ENCODE measurements at regions not wholly inside any gene's neighbourhood (a gene's known extent, or its start where the extent isn't known, plus 50 kb on each side); places are given as distances from the start of the nearest gene placed in this dataset.
"Not testable (repeated sequence)": the region's sequence is repeated elsewhere in the genome, so short reads cannot be mapped to it uniquely, and the experiment has no call there.

- CTCF ChIA-PET; H4K20me1 ChIP-seq (ENCODE audit: insufficient read depth); H3K9me2 ChIP-seq; POLR2A ChIA-PET; H3K4me1 ChIP-seq (ENCODE audit: control insufficient read depth in 1 of 2, insufficient read depth in 2 of 2, low read depth in 1 of 2, low read length in 1 of 2); H3K27ac ChIP-seq (ENCODE audit: low read depth in 2 of 2, low read length in 1 of 2); H3K27me3 ChIP-seq (ENCODE audit: insufficient read depth); H3K36me3 ChIP-seq (replicated peaks in 1 of 2; ENCODE audit: control insufficient read depth in 1 of 2, insufficient read depth in 2 of 2, low read length in 1 of 2); H3F3A ChIP-seq (replicated peaks; ENCODE audit: insufficient read depth); H3K9ac ChIP-seq; H2AFZ ChIP-seq (ENCODE audit: low read depth); H3K9me3 ChIP-seq; H3K4me3 ChIP-seq (ENCODE audit: low read depth in 2 of 2, low read length in 1 of 2); H3K4me2 ChIP-seq; H3K79me2 ChIP-seq (ENCODE audit: insufficient read depth); DNase-seq: not testable (repeated sequence)
- WGBS (ENCODE audit: low lambda C conversion rate) = 80% methylated on average over 2 of the region's 2 CpGs
Measured at GRCh38 chr15:84094720-84095119, 140.9 kb upstream of the GOLGA6L4 start.

GRCh38 chr15:84097053-84097452, 138.5 kb upstream of the GOLGA6L4 start:
- CTCF ChIA-PET; H2AFZ ChIP-seq (ENCODE audit: low read depth); H4K20me1 ChIP-seq (ENCODE audit: insufficient read depth); H3K27me3 ChIP-seq (ENCODE audit: insufficient read depth); H3K79me2 ChIP-seq (ENCODE audit: insufficient read depth); POLR2A ChIA-PET; H3K9me3 ChIP-seq; H3K27ac ChIP-seq (ENCODE audit: low read depth in 2 of 2, low read length in 1 of 2); H3K36me3 ChIP-seq (replicated peaks in 1 of 2; ENCODE audit: control insufficient read depth in 1 of 2, insufficient read depth in 2 of 2, low read length in 1 of 2); DNase-seq; H3K4me3 ChIP-seq (ENCODE audit: low read depth in 2 of 2, low read length in 1 of 2); H3F3A ChIP-seq (replicated peaks; ENCODE audit: insufficient read depth); H3K4me1 ChIP-seq (ENCODE audit: control insufficient read depth in 1 of 2, insufficient read depth in 2 of 2, low read depth in 1 of 2, low read length in 1 of 2); H3K9ac ChIP-seq; H3K9me2 ChIP-seq; H3K4me2 ChIP-seq: not testable (repeated sequence)
- 73% methylated on average over 3 of the region's 3 CpGs for WGBS (ENCODE audit: low lambda C conversion rate)

GRCh38 chr15:84098604-84099003, 137.0 kb upstream of the GOLGA6L4 start:
- Histone ChIP-seq H3K9me3 (no peaks in the 10 kb centered on the region), H3K4me1 (ENCODE audit: control insufficient read depth in 1 of 2, insufficient read depth in 2 of 2, low read depth in 1 of 2, low read length in 1 of 2) (peaks cover 5% of the 10 kb centered on the region in 2 experiments; a peak in 3 of 4 replicates), H3K27me3 (ENCODE audit: insufficient read depth) (no peaks in the 10 kb centered on the region), H3K4me2 (no peak overlapping the region; the same call in 1 of the 2 replicates), H3K36me3 (replicated peaks in 1 of 2; ENCODE audit: control insufficient read depth in 1 of 2, insufficient read depth in 2 of 2, low read length in 1 of 2) (no peaks in the 10 kb centered on the region), H3F3A (replicated peaks; ENCODE audit: insufficient read depth) (peaks cover 3% of the 10 kb centered on the region), H3K79me2 (ENCODE audit: insufficient read depth) (no peaks in the 10 kb centered on the region; the same call in 1 of the 2 replicates), H3K27ac (ENCODE audit: low read depth in 2 of 2, low read length in 1 of 2) (peak overlapping the region; percentile 69 to 87; a peak in 3 of 4 replicates), H2AFZ (ENCODE audit: low read depth) (no peak overlapping the region), H3K9ac (no peak overlapping the region), H3K9me2 (no peaks in the 10 kb centered on the region), H4K20me1 (ENCODE audit: insufficient read depth) (no peaks in the 10 kb centered on the region), H3K4me3 (ENCODE audit: low read depth in 2 of 2, low read length in 1 of 2) (no peak overlapping the region)
- ChIA-PET CTCF (no interaction called here), POLR2A (no interaction called here)
- no peak for DNase-seq
- TF ChIP-seq RCOR1 (IDR thresholded peaks at IDR 0.05; ENCODE audit: low read length) (peak; percentile 24; the same call in 1 of the 2 replicates), TCF12 (IDR thresholded peaks at IDR 0.05) (peak; percentile 77), CHD2 (IDR thresholded peaks at IDR 0.05; ENCODE audit: low read length, partially characterized antibody) (peak; percentile 24), EP300 (IDR thresholded peaks at IDR 0.05; ENCODE audit: borderline replicate concordance in 1 of 2, low read depth in 1 of 2, low read length in 1 of 2) (peak in 1 of 2 experiments; percentile 57; a peak in 1 of 4 replicates), PBX3 (IDR thresholded peaks at IDR 0.05) (peak; percentile 59), RAD21 (IDR thresholded peaks at IDR 0.05; ENCODE audit: low read length) (no peak), GABPA (IDR thresholded peaks at IDR 0.05; ENCODE audit: low read depth) (no peak), GATA2 (CRISPR knock-in tag; IDR thresholded peaks at IDR 0.05) (peak; percentile 35; the same call in 1 of the 2 replicates)
